Suprapubic skin (tissue), 4 donors: ENCODE measurements at regions not wholly inside any gene's neighbourhood (a gene's known extent, or its start where the extent isn't known, plus 50 kb on each side); places are given as distances from the start of the nearest gene placed in this dataset.

Source experiments
- CTCF ChIP-seq, 2 donors: fragments of 200-600 bp in 1 of 2; fragments of 450-650 bp in 1 of 2; sonication (generic) in 1 of 2; IDR thresholded peaks; one replicate each; pipeline ENCODE4 v1.5.1; 2016 to 2019; ENCODE audit warnings: antibody characterized with exemption in 2 of 2, mild to moderate bottlenecking in 1 of 2, moderate library complexity in 1 of 2
- EP300 ChIP-seq: sonication (generic); formaldehyde crosslinking; IDR thresholded peaks from one replicate; pipeline ENCODE4 v1.6.1; 2017; ENCODE audit warnings: antibody characterized with exemption
- POLR2A ChIP-seq, 2 donors: fragments of 450-650 bp; IDR thresholded peaks; one replicate each; pipeline ENCODE4 v1.6.1; 2017; ENCODE audit warnings: antibody characterized with exemption in 2 of 2, mild to moderate bottlenecking in 2 of 2, moderate library complexity in 2 of 2
- POLR2AphosphoS5 ChIP-seq, 3 donors: sonication (generic); formaldehyde crosslinking; IDR thresholded peaks; one replicate each; pipeline ENCODE4 v1.6.1; 2017; ENCODE audit warnings: antibody characterized with exemption in 3 of 3

GRCh38 chr1:79285667-79286066 lies 279.1 kb upstream of the ADGRL4 start:
- TF ChIP-seq CTCF (IDR thresholded peaks at IDR 0.05) (no peak), POLR2AphosphoS5 (IDR thresholded peaks at IDR 0.05) (no peak), POLR2A (IDR thresholded peaks at IDR 0.05) (no peak), EP300 (no peak)
